Stimulated activated CD4-positive, alpha-beta T cell treated with anti-CD3 and anti-CD28 coated beads, Interleukin-12 subunit alpha, Interleukin-12 subunit beta, amount 100 ng/mL, for 24 hours (primary cell): ENCODE measurements at regions not wholly inside any gene's neighbourhood (a gene's known extent, or its start where the extent isn't known, plus 50 kb on each side); places are given as distances from the start of the nearest gene placed in this dataset.
"Not testable (repeated sequence)": the region's sequence is repeated elsewhere in the genome, so short reads cannot be mapped to it uniquely, and the experiment has no call there.

ENCODE experiments used
- DNase-seq, 2 experiments: peaks; one replicate each; pipeline ENCODE4 v3.0.0-alpha.2; 2020; ENCODE audit warnings: low read depth in 2 of 2

- DNase-seq: not testable (repeated sequence)
These were observed 135.7 kb upstream of the RAG2 start for GRCh38 chr11:36733721-36734120.

- no peak for DNase-seq
These were observed 132.7 kb upstream of the RAG2 start for GRCh38 chr11:36730761-36731160.

GRCh38 chr11:36729825-36730224 is 131.8 kb upstream of the RAG2 start:
- DNase-seq: no peak

- DNase-seq: no peak
These were observed 128.4 kb upstream of the RAG2 start for GRCh38 chr11:36726420-36726819.

GRCh38 chr11:36724742-36725385 is 126.8 kb upstream of the RAG2 start:
- DNase-seq: no peak

- DNase-seq: no peak
These were observed 124.4 kb upstream of the RAG2 start for GRCh38 chr11:36722421-36722820.

- DNase-seq: no peak
These were observed 121.5 kb upstream of the RAG2 start for GRCh38 chr11:36719358-36720107.

- no peak for DNase-seq
These were observed 120.4 kb upstream of the RAG2 start for GRCh38 chr11:36718451-36718850.

GRCh38 chr11:36713715-36714114 is 115.7 kb upstream of the RAG2 start:
- no peak for DNase-seq

- DNase-seq: no peak
These were observed 113.2 kb upstream of the RAG2 start for GRCh38 chr11:36711104-36711825.
